DOHH2 (cell line): ENCODE measurements at regions not wholly inside any gene's neighbourhood (a gene's known extent, or its start where the extent isn't known, plus 50 kb on each side); places are given as distances from the start of the nearest gene placed in this dataset.

Experiments
- EZH2phosphoT487 ChIP-seq: fragments of 200-600 bp; sonication (generic); IDR thresholded peaks from 2 replicates; pipeline ENCODE4 v1.6.1; 2017; ENCODE audit warnings: borderline replicate concordance, mild to moderate bottlenecking, antibody characterized with exemption, low read length, moderate library complexity, mixed read lengths
- TF ChIP-seq, protein P1 (sequence below): fragments of 200-600 bp; sonication (generic); IDR thresholded peaks from one replicate; pipeline ENCODE4 v1.5.1; 2014; ENCODE audit warnings: antibody characterized with exemption, mild to moderate bottlenecking, low read depth, low read length; ENCODE audit not compliant: poor library complexity, severe bottlenecking

DNA sequence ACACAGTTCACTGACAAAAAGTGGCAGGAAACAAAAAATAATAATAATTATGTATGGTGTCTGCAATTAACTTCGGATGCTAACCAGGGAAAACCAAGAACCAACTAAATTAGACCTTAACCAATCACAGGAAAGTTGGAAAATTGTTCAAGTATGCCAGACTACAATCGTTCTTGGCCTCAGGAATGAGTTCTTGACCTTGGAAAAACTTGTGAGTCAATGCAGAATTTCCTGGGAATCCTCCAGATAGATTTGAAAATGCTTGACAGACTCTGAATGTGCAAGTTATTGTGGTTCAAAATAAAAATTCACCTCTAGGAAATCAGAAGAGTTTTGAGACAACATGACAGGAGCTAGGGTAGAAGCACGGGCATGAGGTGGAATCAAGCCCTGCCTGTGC, 171.5 kb downstream of the C7orf25 start:
- TF ChIP-seq, protein P1, sequence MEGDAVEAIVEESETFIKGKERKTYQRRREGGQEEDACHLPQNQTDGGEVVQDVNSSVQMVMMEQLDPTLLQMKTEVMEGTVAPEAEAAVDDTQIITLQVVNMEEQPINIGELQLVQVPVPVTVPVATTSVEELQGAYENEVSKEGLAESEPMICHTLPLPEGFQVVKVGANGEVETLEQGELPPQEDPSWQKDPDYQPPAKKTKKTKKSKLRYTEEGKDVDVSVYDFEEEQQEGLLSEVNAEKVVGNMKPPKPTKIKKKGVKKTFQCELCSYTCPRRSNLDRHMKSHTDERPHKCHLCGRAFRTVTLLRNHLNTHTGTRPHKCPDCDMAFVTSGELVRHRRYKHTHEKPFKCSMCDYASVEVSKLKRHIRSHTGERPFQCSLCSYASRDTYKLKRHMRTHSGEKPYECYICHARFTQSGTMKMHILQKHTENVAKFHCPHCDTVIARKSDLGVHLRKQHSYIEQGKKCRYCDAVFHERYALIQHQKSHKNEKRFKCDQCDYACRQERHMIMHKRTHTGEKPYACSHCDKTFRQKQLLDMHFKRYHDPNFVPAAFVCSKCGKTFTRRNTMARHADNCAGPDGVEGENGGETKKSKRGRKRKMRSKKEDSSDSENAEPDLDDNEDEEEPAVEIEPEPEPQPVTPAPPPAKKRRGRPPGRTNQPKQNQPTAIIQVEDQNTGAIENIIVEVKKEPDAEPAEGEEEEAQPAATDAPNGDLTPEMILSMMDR = no peak
- TF ChIP-seq EZH2phosphoT487 = no peak
